DOHH2 (cell line): ENCODE measurements at regions not wholly inside any gene's neighbourhood (a gene's known extent, or its start where the extent isn't known, plus 50 kb on each side); places are given as distances from the start of the nearest gene placed in this dataset.

Experiments
- H3F3A ChIP-seq: fragments of 200-600 bp; sonication (generic), shearing (Covaris generic); 2 replicates; pipeline ENCODE4 v1.6.0; 2016; ENCODE audit warnings: antibody characterized with exemption, mild to moderate bottlenecking; ENCODE audit not compliant: control insufficient read depth, insufficient read depth
- H3K27ac ChIP-seq: fragments of 200-600 bp; sonication (generic); 2 replicates; pipeline ENCODE4 v1.5.1; 2014; ENCODE audit warnings: low read depth, mild to moderate bottlenecking, low read length, moderate library complexity
- H3K27me3 ChIP-seq: fragments of 200-600 bp; sonication (generic); 2 replicates; pipeline ENCODE4 v1.6.1; 2014; ENCODE audit warnings: mild to moderate bottlenecking, low read length, mixed read lengths; ENCODE audit not compliant: control insufficient read depth
- H3K36me3 ChIP-seq: fragments of 200-600 bp; sonication (generic); 2 replicates; pipeline ENCODE4 v1.6.1; 2014; ENCODE audit warnings: mild to moderate bottlenecking, low read length, moderate library complexity, mixed read lengths; ENCODE audit not compliant: control insufficient read depth
- H3K4me1 ChIP-seq: fragments of 200-600 bp; sonication (generic); 2 replicates; pipeline ENCODE4 v1.6.1; 2014; ENCODE audit warnings: mild to moderate bottlenecking, low read length, mixed read lengths; ENCODE audit not compliant: control insufficient read depth
- H3K4me2 ChIP-seq: fragments of 200-600 bp; sonication (generic); 2 replicates; pipeline ENCODE4 v1.6.0; 2014; ENCODE audit warnings: mild to moderate bottlenecking, low read length, moderate library complexity
- H3K4me3 ChIP-seq: fragments of 200-600 bp; sonication (generic); 2 replicates; pipeline ENCODE4 v1.5.1; 2014; ENCODE audit warnings: mild to moderate bottlenecking, low read length, mixed read lengths
- H3K79me2 ChIP-seq: fragments of 200-600 bp; sonication (generic); 2 replicates; pipeline ENCODE4 v1.6.1; 2014; ENCODE audit warnings: mild to moderate bottlenecking, low read length, mixed read lengths; ENCODE audit not compliant: control insufficient read depth
- H3K9me2 ChIP-seq: fragments of 200-600 bp; sonication (generic); replicated peaks from 2 replicates; pipeline ENCODE4 v1.6.1; 2014; ENCODE audit warnings: mild to moderate bottlenecking, low read length, mixed read lengths; ENCODE audit not compliant: control insufficient read depth
- H3K9me3 ChIP-seq: fragments of 200-600 bp; sonication (generic); 2 replicates; pipeline ENCODE4 v1.6.1; 2014; ENCODE audit warnings: antibody characterized with exemption, low read length, mixed read lengths; ENCODE audit not compliant: control insufficient read depth, insufficient read depth
- H4K20me1 ChIP-seq: fragments of 200-600 bp; sonication (generic); 2 replicates; pipeline ENCODE4 v1.6.0; 2014; ENCODE audit warnings: low read depth, mild to moderate bottlenecking, antibody characterized with exemption, low read length, moderate library complexity; ENCODE audit not compliant: control insufficient read depth, insufficient read depth
- CTCF ChIP-seq: fragments of 200-600 bp; sonication (generic); IDR thresholded peaks from one replicate; pipeline ENCODE4 v1.5.1; 2014; ENCODE audit warnings: antibody characterized with exemption, mild to moderate bottlenecking, low read depth, low read length; ENCODE audit not compliant: poor library complexity, severe bottlenecking
- EZH2phosphoT487 ChIP-seq: fragments of 200-600 bp; sonication (generic); IDR thresholded peaks from 2 replicates; pipeline ENCODE4 v1.6.1; 2017; ENCODE audit warnings: borderline replicate concordance, mild to moderate bottlenecking, antibody characterized with exemption, low read length, moderate library complexity, mixed read lengths

GRCh38 chr5:90020575-90021538 is 388.7 kb downstream of the CETN3 start:
- H3F3A ChIP-seq, result no peaks in the 10 kb centered on the region
- H3K9me2 ChIP-seq, result no peaks in the 10 kb centered on the region
- TF ChIP-seq EZH2phosphoT487, result no peak
- TF ChIP-seq CTCF, result no peak
- no peak overlapping the region for H3K4me3 ChIP-seq
- H3K4me1 ChIP-seq, result no peaks in the 10 kb centered on the region
- H3K27me3 ChIP-seq, result no peaks in the 10 kb centered on the region
- no peaks in the 10 kb centered on the region for H3K79me2 ChIP-seq
- no peak overlapping the region for H3K4me2 ChIP-seq
- no peak overlapping the region for H3K27ac ChIP-seq
- H4K20me1 ChIP-seq, result no peaks in the 10 kb centered on the region
- no peaks in the 10 kb centered on the region for H3K36me3 ChIP-seq
- H3K9me3 ChIP-seq, result no peaks in the 10 kb centered on the region

DNA sequence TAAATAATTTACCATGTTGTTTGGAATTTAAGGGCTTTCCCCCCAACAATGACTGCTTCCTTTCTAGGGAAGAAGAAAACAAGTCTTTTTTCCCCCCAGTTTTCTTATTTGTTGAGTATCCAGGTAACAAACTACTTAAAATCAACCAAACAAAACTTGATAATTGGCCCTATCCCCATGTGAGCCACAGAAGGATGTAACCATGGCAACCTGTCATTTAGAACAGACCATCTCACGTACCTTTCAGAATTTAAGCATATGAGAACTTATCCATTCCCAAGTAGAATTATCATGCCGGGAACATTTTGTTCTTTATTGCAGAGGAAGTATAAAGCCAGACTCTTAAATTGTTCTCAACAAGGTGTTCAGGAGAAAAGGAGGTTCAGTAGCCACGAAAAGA is 392.3 kb downstream of the CETN3 start:
- Histone ChIP-seq H3K9me3 (no peaks in the 10 kb centered on the region), H3K79me2 (no peaks in the 10 kb centered on the region), H3F3A (no peaks in the 10 kb centered on the region), H3K4me3 (no peak overlapping the region), H3K27me3 (no peaks in the 10 kb centered on the region), H3K4me1 (no peaks in the 10 kb centered on the region), H4K20me1 (no peaks in the 10 kb centered on the region), H3K9me2 (no peaks in the 10 kb centered on the region), H3K4me2 (no peak overlapping the region), H3K27ac (no peak overlapping the region), H3K36me3 (no peaks in the 10 kb centered on the region)
- TF ChIP-seq CTCF (no peak), EZH2phosphoT487 (no peak)

DNA sequence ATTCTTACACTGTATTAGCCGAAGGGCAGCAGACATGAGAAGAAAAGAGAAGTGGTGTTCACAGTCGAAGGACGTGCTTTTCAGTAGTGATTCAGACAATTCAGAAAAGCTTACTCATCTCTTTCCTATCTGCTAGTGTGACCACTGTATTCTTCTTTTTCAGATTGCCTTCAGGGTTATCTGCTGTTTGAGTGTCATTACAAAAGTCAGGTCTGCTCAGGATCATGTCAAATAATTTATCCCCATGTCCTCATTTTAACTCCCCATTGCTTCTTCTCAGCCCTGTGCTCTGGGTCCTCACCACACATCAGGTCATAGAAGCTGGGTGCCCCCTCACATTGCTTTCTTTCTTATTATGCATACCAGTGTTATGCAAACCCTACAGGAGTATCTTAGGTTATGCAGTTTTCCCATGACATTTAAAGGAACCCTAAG is 394.0 kb downstream of the CETN3 start:
- H3K4me3 ChIP-seq, result no peak overlapping the region
- TF ChIP-seq CTCF (no peak), EZH2phosphoT487 (no peak)
- no peaks in the 10 kb centered on the region for H3K4me1 ChIP-seq
- no peaks in the 10 kb centered on the region for H3K9me2 ChIP-seq
- no peaks in the 10 kb centered on the region for H3K27me3 ChIP-seq
- no peaks in the 10 kb centered on the region for H3K79me2 ChIP-seq
- no peaks in the 10 kb centered on the region for H3F3A ChIP-seq
- no peaks in the 10 kb centered on the region for H3K9me3 ChIP-seq
- no peaks in the 10 kb centered on the region for H3K36me3 ChIP-seq
- no peak overlapping the region for H3K27ac ChIP-seq
- H3K4me2 ChIP-seq, result no peak overlapping the region
- no peaks in the 10 kb centered on the region for H4K20me1 ChIP-seq
